ENCODE measurements at regions not wholly inside any gene's neighbourhood (a gene's known extent, or its start where the extent isn't known, plus 50 kb on each side); places are given as distances from the start of the nearest gene placed in this dataset.

DNA sequence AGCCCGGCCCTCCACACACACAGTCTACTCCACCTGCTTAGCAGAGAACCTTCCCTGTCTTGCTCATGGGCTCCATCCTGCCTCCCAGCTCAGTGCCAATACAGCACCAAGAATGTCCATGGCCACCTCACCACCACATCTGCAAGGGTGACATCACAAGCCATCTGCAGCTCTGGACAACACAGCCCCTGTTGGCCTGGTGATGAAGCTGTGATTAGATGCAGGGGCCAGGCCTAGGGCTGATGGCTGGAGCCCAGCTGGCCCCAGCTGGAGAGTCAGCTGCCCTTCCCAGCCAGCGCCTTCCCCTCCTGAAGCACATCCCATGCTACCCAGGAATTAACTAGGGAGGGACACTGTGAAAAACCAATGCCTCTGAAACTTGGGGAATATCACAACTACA lies 91.1 kb downstream of the TTC32 start:
- no peaks in the 10 kb centered on the region for H3K27me3 ChIP-seq (replicated peaks; ENCODE audit: insufficient read depth)
- peak; percentile 19 for ATAC-seq (ENCODE audit: insufficient number of reproducible peaks, low FRiP score, low read depth)
- no peak for DNase-seq (ENCODE audit: low spot score)
- no peak overlapping the region for H3K4me3 ChIP-seq
- H3K9me3 ChIP-seq = no peaks in the 10 kb centered on the region
- TF ChIP-seq, protein P1, sequence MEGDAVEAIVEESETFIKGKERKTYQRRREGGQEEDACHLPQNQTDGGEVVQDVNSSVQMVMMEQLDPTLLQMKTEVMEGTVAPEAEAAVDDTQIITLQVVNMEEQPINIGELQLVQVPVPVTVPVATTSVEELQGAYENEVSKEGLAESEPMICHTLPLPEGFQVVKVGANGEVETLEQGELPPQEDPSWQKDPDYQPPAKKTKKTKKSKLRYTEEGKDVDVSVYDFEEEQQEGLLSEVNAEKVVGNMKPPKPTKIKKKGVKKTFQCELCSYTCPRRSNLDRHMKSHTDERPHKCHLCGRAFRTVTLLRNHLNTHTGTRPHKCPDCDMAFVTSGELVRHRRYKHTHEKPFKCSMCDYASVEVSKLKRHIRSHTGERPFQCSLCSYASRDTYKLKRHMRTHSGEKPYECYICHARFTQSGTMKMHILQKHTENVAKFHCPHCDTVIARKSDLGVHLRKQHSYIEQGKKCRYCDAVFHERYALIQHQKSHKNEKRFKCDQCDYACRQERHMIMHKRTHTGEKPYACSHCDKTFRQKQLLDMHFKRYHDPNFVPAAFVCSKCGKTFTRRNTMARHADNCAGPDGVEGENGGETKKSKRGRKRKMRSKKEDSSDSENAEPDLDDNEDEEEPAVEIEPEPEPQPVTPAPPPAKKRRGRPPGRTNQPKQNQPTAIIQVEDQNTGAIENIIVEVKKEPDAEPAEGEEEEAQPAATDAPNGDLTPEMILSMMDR (IDR thresholded peaks at IDR 0.05) = no peak
- H3K27ac ChIP-seq = peak overlapping the region; percentile 73 to 86
- peaks cover 22 to 85% of the 10 kb centered on the region in 2 donors for H3K4me1 ChIP-seq (ENCODE audit: control insufficient read depth in 1 of 2, low read depth in 2 of 2)
- no peaks in the 10 kb centered on the region for H3K36me3 ChIP-seq

DNA sequence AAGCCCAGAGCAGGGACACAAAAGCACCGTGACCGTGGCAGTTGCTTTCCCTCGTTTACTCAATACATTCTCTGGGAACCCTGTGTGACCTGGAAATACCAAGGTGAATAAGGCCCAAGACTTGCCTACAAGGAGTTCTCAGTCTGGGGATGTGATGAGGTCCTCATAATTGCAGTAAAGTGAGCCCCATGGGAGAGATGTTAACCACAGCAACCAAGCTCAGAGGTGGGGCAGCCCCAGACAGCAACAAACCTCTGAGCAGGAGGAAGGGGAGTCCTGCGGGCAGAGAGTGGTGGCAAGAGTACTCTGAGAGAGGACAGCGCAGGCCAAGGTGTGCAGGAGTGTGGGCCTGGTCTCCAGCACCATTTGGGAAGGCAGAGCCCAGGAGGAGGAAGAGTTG lies 91.6 kb downstream of the TTC32 start:
- no peak for DNase-seq (ENCODE audit: low spot score)
- peaks cover 20 to 85% of the 10 kb centered on the region in 2 donors for H3K4me1 ChIP-seq (ENCODE audit: control insufficient read depth in 1 of 2, low read depth in 2 of 2)

DNA sequence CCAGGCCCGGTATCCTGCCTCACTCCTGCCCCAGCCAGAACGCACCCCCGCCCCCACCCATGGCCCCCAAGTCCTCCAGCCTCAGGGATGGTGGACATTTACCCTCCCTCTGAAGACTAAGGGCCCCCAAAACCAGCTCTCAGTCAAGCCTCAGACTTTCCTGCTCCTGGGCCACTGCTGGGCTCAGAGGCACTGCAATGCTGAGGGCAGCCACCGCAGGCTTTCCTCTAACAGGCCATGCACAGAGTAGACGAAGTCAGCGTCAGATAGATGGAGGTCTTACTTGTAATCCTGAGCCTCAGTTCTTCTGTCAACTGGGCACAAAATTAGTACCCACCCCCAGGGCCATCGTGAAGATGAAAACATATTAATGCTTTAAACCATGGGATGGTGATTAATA lies 92.6 kb downstream of the TTC32 start:
- DNase-seq (ENCODE audit: low spot score) (no peak), ATAC-seq (ENCODE audit: insufficient number of reproducible peaks, low FRiP score, low read depth) (no peak)
- no peak overlapping the region for H3K4me3 ChIP-seq
- H3K27ac ChIP-seq = peak overlapping the region; percentile 73 to 86
- H3K4me1 ChIP-seq (ENCODE audit: control insufficient read depth in 1 of 2, low read depth in 2 of 2) = peaks cover 20 to 84% of the 10 kb centered on the region in 2 donors
- H3K9me3 ChIP-seq = no peaks in the 10 kb centered on the region
- no peaks in the 10 kb centered on the region for H3K36me3 ChIP-seq
- H3K27me3 ChIP-seq (replicated peaks; ENCODE audit: insufficient read depth) = no peaks in the 10 kb centered on the region
- TF ChIP-seq, protein P1 (IDR thresholded peaks at IDR 0.05) = no peak

More for the DNA sequence above, 91.6 kb downstream of the TTC32 start:
- no peak overlapping the region for H3K4me3 ChIP-seq
- TF ChIP-seq, protein P1 (IDR thresholded peaks at IDR 0.05) = no peak
- no peaks in the 10 kb centered on the region for H3K36me3 ChIP-seq
- no peaks in the 10 kb centered on the region for H3K9me3 ChIP-seq
- peak overlapping the region; percentile 73 to 86 for H3K27ac ChIP-seq
- no peak for ATAC-seq (ENCODE audit: insufficient number of reproducible peaks, low FRiP score, low read depth)
- no peaks in the 10 kb centered on the region for H3K27me3 ChIP-seq (replicated peaks; ENCODE audit: insufficient read depth)

DNA sequence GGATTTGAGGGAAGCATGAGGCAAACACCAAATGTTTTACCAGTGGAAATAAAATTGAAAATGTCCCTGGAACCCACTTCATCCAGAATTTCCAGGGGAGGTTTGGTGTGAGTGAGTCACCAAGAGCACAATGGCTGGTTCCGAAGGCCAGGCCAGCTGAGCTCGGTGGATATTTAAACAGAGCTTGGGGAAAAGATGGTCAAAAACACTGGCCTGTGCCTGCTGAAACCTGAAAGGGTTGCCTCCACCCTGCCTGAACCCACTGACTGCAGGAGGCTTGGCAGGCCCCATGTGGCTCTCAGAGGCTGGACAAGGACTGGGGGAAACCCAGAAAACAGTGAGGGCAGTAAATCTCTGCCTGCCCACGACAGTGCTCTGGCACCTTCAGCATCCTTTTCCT lies 93.9 kb downstream of the TTC32 start:
- DNase-seq (ENCODE audit: low spot score) (no peak), ATAC-seq (ENCODE audit: insufficient number of reproducible peaks, low FRiP score, low read depth) (no peak)
- Histone ChIP-seq H3K4me1 (ENCODE audit: control insufficient read depth in 1 of 2, low read depth in 2 of 2) (peaks cover 18 to 84% of the 10 kb centered on the region in 2 donors), H3K4me3 (no peak overlapping the region), H3K36me3 (no peaks in the 10 kb centered on the region), H3K27ac (peak overlapping the region; percentile 78 to 86), H3K27me3 (replicated peaks; ENCODE audit: insufficient read depth) (no peaks in the 10 kb centered on the region), H3K9me3 (no peaks in the 10 kb centered on the region)
- TF ChIP-seq, protein P1 (IDR thresholded peaks at IDR 0.05) = no peak

DNA sequence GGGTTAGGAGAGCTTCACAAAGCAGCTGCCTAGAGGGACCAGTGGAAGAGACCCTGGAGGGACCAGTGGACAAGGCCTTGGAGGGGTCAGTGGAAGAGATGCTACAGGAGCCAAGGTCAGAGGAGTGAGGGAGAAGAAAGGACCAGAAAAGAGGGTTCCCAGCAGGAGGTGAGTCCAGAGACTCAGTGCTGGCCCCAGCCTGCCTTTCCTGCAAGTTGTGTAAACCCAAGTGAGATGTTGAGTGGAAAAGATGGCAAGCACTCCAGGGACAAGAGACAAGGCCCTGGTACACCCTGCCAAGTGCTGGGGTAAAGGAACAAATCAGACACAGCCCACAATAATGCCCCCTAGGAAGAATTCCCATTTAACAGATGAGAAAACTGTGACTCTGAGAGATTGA lies 94.4 kb downstream of the TTC32 start:
- Histone ChIP-seq H3K27me3 (replicated peaks; ENCODE audit: insufficient read depth) (no peaks in the 10 kb centered on the region), H3K4me3 (no peak overlapping the region), H3K27ac (peak overlapping the region; percentile 78 to 86), H3K4me1 (ENCODE audit: control insufficient read depth in 1 of 2, low read depth in 2 of 2) (peaks cover 16 to 84% of the 10 kb centered on the region in 2 donors), H3K9me3 (no peaks in the 10 kb centered on the region), H3K36me3 (no peaks in the 10 kb centered on the region)
- DNase-seq (ENCODE audit: low spot score) (no peak), ATAC-seq (ENCODE audit: insufficient number of reproducible peaks, low FRiP score, low read depth) (no peak)
- TF ChIP-seq, protein P1 (IDR thresholded peaks at IDR 0.05) = no peak

Measured in thoracic aorta (tissue), 2 donors.